Activated naive CD8-positive, alpha-beta T cell treated with anti-CD3 and anti-CD28 coated beads, Interleukin-2, amount 50 U/mL, for 24 hours (primary cell): ENCODE measurements at regions not wholly inside any gene's neighbourhood (a gene's known extent, or its start where the extent isn't known, plus 50 kb on each side); places are given as distances from the start of the nearest gene placed in this dataset.

Experiments used
- ATAC-seq: fragments of 150-1000 bp; cut with Tn5 transposase; one replicate; pipeline ENCODE4 v1.10.0; 2021
- DNase-seq: peaks from one replicate; pipeline ENCODE4 v3.0.0; 2021
- H3K27ac Mint-ChIP-seq: one replicate; pipeline ENCODE4 v1.8.0; 2021; ENCODE audit warnings: mild to moderate bottlenecking, mixed read lengths
- H3K27me3 Mint-ChIP-seq: one replicate; pipeline ENCODE4 v1.8.0; 2021; ENCODE audit warnings: mixed read lengths
- H3K36me3 Mint-ChIP-seq: one replicate; pipeline ENCODE4 v1.8.0; 2021; ENCODE audit warnings: low read depth, mixed read lengths
- H3K4me1 Mint-ChIP-seq: one replicate; pipeline ENCODE4 v1.8.0; 2021; ENCODE audit warnings: mixed read lengths
- H3K4me3 Mint-ChIP-seq: one replicate; pipeline ENCODE4 v1.8.0; 2021; ENCODE audit warnings: mild to moderate bottlenecking, moderate library complexity, mixed read lengths
- H3K9me3 Mint-ChIP-seq: one replicate; pipeline ENCODE4 v1.8.0; 2021; ENCODE audit warnings: mixed read lengths

GRCh38 chr5:68930139-68930538 lies 163.7 kb upstream of the SLC30A5 start:
- H3K27me3 Mint-ChIP-seq, result no peaks in the 10 kb centered on the region

DNA sequence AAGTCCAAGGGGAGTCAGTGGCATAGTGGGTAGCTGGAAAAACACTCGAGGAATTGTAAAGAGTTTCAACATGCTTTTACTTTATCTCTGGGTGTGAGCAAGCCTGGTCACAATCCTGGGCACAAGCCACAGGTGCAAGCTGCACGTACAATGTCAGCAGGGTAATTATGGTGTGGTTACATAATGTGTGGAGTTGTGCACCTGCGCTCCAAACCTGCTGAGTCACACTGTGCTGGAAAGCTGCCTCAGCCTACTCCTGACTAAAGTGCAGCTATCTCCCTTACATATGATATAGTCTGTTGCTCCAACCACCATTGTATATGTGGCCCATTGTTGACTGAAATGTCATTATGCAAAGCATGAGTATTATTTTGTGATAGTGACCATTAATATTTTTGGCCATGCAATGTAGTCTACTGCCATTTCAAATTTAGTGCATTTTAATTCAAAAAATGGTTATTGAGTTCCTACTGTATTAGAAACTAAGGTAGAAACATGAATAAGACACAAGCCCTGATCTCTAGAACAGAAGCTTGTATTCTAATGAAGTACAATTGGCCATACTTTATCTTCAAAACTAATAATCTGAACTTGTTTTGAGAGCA lies 160.9 kb upstream of the SLC30A5 start:
- no peaks in the 10 kb centered on the region for H3K27me3 Mint-ChIP-seq
- no peak overlapping the region for H3K27ac Mint-ChIP-seq
- ATAC-seq (no peak), DNase-seq (no peak)
- H3K4me3 Mint-ChIP-seq, result no peak overlapping the region
- no peaks in the 10 kb centered on the region for H3K4me1 Mint-ChIP-seq
- peaks cover 18% of the 10 kb centered on the region for H3K9me3 Mint-ChIP-seq
- H3K36me3 Mint-ChIP-seq, result peaks cover 4% of the 10 kb centered on the region

More at GRCh38 chr5:68930139-68930538, 163.7 kb upstream of the SLC30A5 start:
- no peak for DNase-seq
- Mint-ChIP-seq H3K27ac (no peak overlapping the region), H3K9me3 (peaks cover 18% of the 10 kb centered on the region), H3K4me3 (no peak overlapping the region), H3K4me1 (no peaks in the 10 kb centered on the region), H3K36me3 (peaks cover 4% of the 10 kb centered on the region)
- no peak for ATAC-seq

GRCh38 chr5:68942169-68942568 lies 151.6 kb upstream of the SLC30A5 start:
- no peak for ATAC-seq
- no peaks in the 10 kb centered on the region for H3K27me3 Mint-ChIP-seq

DNA sequence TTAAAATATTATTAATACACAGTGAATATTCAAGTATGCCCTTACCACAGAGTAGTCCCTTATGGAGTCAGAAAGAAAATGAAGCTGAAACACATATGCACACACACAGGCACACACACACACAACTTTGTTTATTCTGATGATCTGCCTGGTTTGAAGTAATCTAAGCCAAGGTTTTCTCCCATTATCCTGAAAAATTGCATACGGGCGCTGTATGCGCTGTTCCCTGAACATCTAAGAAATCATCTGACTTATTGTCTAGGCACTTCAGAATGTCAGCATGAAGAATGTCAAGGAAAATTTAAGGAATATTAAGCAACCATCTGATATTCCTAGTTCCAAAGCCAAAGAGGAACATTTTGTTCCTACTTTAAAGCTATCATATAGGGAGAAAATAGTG lies 147.1 kb upstream of the SLC30A5 start:
- Mint-ChIP-seq H3K4me3 (no peak overlapping the region), H3K36me3 (no peaks in the 10 kb centered on the region), H3K9me3 (peaks cover 4% of the 10 kb centered on the region), H3K27ac (no peak overlapping the region), H3K27me3 (no peaks in the 10 kb centered on the region), H3K4me1 (no peaks in the 10 kb centered on the region)
- DNase-seq (no peak), ATAC-seq (no peak)

More at GRCh38 chr5:68942169-68942568, 151.6 kb upstream of the SLC30A5 start:
- H3K4me3 Mint-ChIP-seq, result no peak overlapping the region
- no peaks in the 10 kb centered on the region for H3K36me3 Mint-ChIP-seq
- no peaks in the 10 kb centered on the region for H3K4me1 Mint-ChIP-seq
- no peak for DNase-seq
- no peak overlapping the region for H3K27ac Mint-ChIP-seq
- H3K9me3 Mint-ChIP-seq, result peaks cover 18% of the 10 kb centered on the region

- Mint-ChIP-seq H3K36me3 (no peaks in the 10 kb centered on the region), H3K9me3 (peaks cover 4% of the 10 kb centered on the region), H3K4me3 (no peak overlapping the region), H3K27me3 (no peaks in the 10 kb centered on the region), H3K27ac (no peak overlapping the region), H3K4me1 (no peaks in the 10 kb centered on the region)
- DNase-seq (no peak), ATAC-seq (no peak)
Observed at GRCh38 chr5:68947986-68948385, 145.8 kb upstream of the SLC30A5 start.

GRCh38 chr5:68949256-68949655 lies 144.6 kb upstream of the SLC30A5 start:
- H3K4me3 Mint-ChIP-seq, result no peak overlapping the region
- H3K27me3 Mint-ChIP-seq, result no peaks in the 10 kb centered on the region
- no peak for ATAC-seq

DNA sequence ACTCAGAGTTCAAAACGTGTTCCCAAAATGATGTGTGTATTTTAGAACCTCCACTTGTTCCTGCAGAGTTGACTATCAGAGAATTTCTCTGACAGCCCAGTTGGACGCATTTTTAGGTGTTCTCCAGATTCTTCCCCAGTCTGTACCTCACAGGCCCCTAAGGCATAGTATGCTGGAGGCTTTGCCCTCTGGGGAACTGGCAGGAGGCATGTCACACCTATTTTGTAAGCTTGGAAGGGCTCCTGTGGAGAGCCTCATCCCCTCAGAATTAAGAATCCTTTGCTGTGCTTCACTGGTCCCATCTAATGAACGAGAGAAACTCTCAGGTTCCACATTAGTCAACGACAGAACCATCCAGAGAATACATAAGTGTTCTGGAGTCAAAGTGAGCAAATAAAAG lies 144.1 kb upstream of the SLC30A5 start:
- Mint-ChIP-seq H3K4me3 (no peak overlapping the region), H3K27me3 (no peaks in the 10 kb centered on the region), H3K9me3 (no peaks in the 10 kb centered on the region), H3K36me3 (no peaks in the 10 kb centered on the region), H3K27ac (no peak overlapping the region), H3K4me1 (no peaks in the 10 kb centered on the region)
- ATAC-seq, result no peak
- DNase-seq, result no peak

More at GRCh38 chr5:68949256-68949655, 144.6 kb upstream of the SLC30A5 start:
- Mint-ChIP-seq H3K4me1 (no peaks in the 10 kb centered on the region), H3K9me3 (no peaks in the 10 kb centered on the region), H3K36me3 (no peaks in the 10 kb centered on the region), H3K27ac (no peak overlapping the region)
- DNase-seq, result no peak

- no peaks in the 10 kb centered on the region for H3K4me1 Mint-ChIP-seq
- H3K4me3 Mint-ChIP-seq, result no peak overlapping the region
- DNase-seq (no peak), ATAC-seq (no peak)
- no peaks in the 10 kb centered on the region for H3K9me3 Mint-ChIP-seq
- H3K36me3 Mint-ChIP-seq, result no peaks in the 10 kb centered on the region
- H3K27ac Mint-ChIP-seq, result no peak overlapping the region
- no peaks in the 10 kb centered on the region for H3K27me3 Mint-ChIP-seq
Observed at GRCh38 chr5:68950125-68950524, 143.7 kb upstream of the SLC30A5 start.

DNA sequence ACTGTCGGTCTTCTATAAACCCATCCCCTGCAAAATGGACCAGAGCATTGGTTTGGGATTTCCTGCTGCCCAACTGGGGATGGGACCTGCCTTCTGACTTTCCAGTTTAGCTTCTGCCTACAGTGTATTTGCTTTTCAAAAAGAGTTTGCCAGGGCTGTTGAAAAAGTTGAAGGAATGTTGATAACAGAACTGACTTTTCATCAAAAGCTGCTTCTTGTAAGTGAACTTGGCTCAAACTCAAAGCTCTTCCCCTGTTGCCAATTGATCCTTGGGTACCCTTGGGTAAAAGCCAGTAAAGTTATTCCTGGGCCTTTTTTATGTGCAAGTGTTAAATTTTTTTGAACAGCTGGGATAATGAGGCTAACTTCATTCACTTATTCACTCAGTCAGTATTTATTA lies 142.9 kb upstream of the SLC30A5 start:
- Mint-ChIP-seq H3K4me3 (no peak overlapping the region), H3K36me3 (no peaks in the 10 kb centered on the region), H3K9me3 (no peaks in the 10 kb centered on the region), H3K27ac (no peak overlapping the region), H3K27me3 (no peaks in the 10 kb centered on the region), H3K4me1 (no peaks in the 10 kb centered on the region)
- no peak for ATAC-seq
- DNase-seq, result no peak

DNA sequence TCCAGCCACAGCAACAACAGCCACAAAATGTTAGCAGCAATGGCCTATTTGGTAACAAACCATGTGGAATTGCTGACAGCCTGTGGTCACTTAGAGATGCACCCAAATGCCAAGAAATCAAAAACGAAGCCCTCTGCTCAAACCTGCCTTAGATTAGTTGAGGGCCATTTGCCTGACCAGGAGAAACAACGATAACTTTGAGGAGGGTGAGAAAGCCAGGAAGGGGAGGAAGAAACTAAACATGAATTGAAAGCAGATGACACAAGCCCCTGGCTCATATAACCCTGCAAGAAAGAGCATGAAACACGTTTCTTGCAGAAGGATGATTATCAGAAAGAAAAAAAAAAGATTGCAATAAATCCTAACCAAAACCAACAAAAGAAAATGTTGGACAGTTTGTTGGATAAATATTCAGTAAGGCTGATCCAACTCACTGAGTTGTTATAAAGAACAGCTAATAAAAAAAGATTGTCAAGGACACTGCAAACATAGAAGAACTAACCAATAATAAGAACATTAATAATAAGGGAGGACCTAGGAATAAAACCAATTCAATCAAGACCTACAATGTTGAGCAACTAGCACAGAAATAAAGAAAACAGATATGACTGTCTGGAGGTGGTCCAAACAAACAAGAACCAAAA lies 140.5 kb upstream of the SLC30A5 start:
- H3K9me3 Mint-ChIP-seq, result no peaks in the 10 kb centered on the region
- H3K4me3 Mint-ChIP-seq, result no peak overlapping the region
- no peak overlapping the region for H3K27ac Mint-ChIP-seq
- DNase-seq (no peak), ATAC-seq (no peak)
- no peaks in the 10 kb centered on the region for H3K36me3 Mint-ChIP-seq
- no peaks in the 10 kb centered on the region for H3K4me1 Mint-ChIP-seq
- H3K27me3 Mint-ChIP-seq, result no peaks in the 10 kb centered on the region

- no peak for DNase-seq
- Mint-ChIP-seq H3K27me3 (no peaks in the 10 kb centered on the region), H3K27ac (no peak overlapping the region), H3K4me1 (no peaks in the 10 kb centered on the region), H3K4me3 (no peak overlapping the region), H3K36me3 (no peaks in the 10 kb centered on the region), H3K9me3 (no peaks in the 10 kb centered on the region)
- ATAC-seq, result no peak
Observed at GRCh38 chr5:68953875-68954617, 139.8 kb upstream of the SLC30A5 start.

DNA sequence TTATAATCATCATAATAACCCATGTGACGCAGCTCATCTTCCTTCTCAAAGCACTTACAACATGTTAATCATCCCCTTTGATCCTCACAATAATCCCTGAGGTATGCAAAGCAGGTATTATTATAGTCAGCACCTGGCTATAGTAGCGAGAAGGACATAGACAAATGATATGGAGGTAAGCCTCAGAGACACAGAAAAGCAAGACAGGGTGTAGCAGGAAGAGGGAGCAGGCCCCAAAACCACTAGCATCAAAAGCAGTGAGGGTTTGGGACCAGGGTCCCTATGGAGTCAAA lies 139.2 kb upstream of the SLC30A5 start:
- no peaks in the 10 kb centered on the region for H3K36me3 Mint-ChIP-seq
- H3K9me3 Mint-ChIP-seq, result no peaks in the 10 kb centered on the region
- ATAC-seq (no peak), DNase-seq (no peak)
- no peaks in the 10 kb centered on the region for H3K27me3 Mint-ChIP-seq
- H3K4me3 Mint-ChIP-seq, result no peak overlapping the region
- no peak overlapping the region for H3K27ac Mint-ChIP-seq
- no peaks in the 10 kb centered on the region for H3K4me1 Mint-ChIP-seq

GRCh38 chr5:68957591-68957990 lies 136.2 kb upstream of the SLC30A5 start:
- Mint-ChIP-seq H3K27me3 (no peaks in the 10 kb centered on the region), H3K4me1 (no peaks in the 10 kb centered on the region), H3K4me3 (no peak overlapping the region), H3K36me3 (no peaks in the 10 kb centered on the region), H3K27ac (no peak overlapping the region), H3K9me3 (no peaks in the 10 kb centered on the region)
- ATAC-seq, result no peak
- DNase-seq, result no peak

DNA sequence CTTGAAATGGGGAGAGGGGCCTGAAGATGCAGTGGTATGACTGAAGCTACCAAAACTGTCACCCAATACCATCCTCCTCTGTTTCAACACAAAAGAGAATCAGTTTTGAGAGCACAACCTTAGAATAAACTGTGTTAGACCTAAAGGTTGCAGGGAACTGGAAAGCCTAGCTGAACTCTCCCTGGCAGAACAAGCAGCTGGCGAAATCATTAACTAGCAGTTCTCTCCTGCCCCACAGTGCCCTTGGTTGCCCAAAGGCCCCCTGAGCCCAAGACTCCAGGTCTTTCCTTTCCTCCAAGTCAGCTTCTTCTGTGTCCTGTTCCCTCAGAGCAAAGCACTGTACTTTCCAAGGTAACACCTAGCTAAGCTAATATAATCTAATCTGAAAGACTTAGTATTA lies 135.4 kb upstream of the SLC30A5 start:
- no peaks in the 10 kb centered on the region for H3K9me3 Mint-ChIP-seq
- H3K4me1 Mint-ChIP-seq, result peaks cover 3% of the 10 kb centered on the region
- peaks cover 2% of the 10 kb centered on the region for H3K27me3 Mint-ChIP-seq
- ATAC-seq (no peak), DNase-seq (no peak)
- H3K4me3 Mint-ChIP-seq, result no peak overlapping the region
- H3K36me3 Mint-ChIP-seq, result no peaks in the 10 kb centered on the region
- no peak overlapping the region for H3K27ac Mint-ChIP-seq

- Mint-ChIP-seq H3K4me1 (peaks cover 3% of the 10 kb centered on the region), H3K27ac (no peak overlapping the region), H3K4me3 (no peak overlapping the region), H3K9me3 (no peaks in the 10 kb centered on the region), H3K36me3 (no peaks in the 10 kb centered on the region), H3K27me3 (peaks cover 2% of the 10 kb centered on the region)
- no peak for ATAC-seq
- DNase-seq, result no peak
Observed at GRCh38 chr5:68960456-68960855, 133.4 kb upstream of the SLC30A5 start.
